Epidermal melanocyte (primary cell): ENCODE measurements at regions not wholly inside any gene's neighbourhood (a gene's known extent, or its start where the extent isn't known, plus 50 kb on each side); places are given as distances from the start of the nearest gene placed in this dataset.

Experiments
- DNase-seq: peaks from one replicate; pipeline ENCODE4 v3.0.0; 2011; ENCODE audit warnings: low spot score; ENCODE audit not compliant: insufficient read length

DNA sequence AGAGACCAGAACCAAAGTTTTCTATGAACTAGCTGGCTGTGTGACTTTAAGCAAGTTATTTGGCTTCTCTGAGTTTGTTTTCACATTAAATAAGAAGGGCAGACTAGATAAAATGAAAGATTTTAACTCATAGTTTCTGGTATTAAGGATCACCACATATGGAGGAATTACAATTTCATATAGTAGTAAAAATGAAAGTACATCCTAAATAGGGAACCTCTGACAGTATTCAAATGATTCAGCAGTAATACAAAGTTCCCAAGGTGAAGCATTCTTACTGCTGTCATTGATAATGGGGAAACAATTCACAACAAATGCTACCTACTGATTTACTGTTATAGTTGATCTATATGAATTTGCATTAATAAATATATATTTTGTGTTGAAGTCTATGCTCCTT, 170.3 kb upstream of the VRK2 start:
- no peak for DNase-seq

DNA sequence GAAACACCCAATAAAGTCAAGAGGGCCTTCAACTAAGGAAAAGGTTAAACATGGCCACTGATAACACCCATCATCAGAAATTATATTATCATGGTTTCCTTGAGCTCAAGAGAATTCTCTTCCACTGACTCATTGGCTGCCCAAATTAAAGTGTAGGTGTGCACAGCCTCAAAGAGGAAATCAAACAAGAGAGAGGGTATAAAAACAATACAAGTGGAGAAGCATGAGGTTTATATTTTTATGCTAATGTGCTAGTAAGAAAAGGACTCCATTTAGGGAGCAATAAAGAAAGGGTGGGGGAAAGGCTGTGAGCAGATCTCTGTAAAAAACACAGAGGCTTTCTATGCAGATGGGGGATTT, 168.8 kb upstream of the VRK2 start:
- DNase-seq: no peak

DNA sequence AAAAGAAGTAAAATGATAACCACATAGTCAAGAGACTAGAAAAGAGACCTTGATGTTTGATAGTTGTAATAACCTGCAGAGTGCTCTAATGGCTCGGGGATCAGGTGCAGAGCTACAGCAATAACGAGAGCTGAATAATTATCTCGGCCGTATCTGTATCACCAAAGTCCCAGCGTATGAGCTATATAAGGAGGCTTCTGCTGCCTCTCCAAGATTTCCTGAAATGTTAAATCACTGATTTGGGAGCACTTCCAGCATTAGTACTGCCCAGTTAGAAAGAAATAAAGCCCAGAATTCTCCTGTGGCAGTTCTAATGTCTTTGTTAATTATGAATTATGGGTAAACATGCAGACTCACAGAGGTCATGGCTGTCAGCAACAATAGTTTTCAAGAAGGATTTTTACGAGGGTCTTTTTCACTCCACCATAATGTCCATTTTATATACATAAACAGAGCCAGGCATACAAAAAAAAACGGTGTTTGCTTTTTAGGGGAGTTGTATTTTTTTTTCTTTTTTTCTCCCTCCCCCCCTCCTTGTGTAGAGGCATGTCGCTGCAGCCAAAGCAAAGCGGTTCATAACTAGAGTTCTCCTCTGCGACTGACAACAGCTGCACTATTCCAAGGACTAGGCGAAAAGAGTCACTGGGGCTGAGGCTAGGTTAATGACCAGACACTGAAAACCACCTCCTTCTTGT, 168.3 kb upstream of the VRK2 start:
- DNase-seq: no peak

DNA sequence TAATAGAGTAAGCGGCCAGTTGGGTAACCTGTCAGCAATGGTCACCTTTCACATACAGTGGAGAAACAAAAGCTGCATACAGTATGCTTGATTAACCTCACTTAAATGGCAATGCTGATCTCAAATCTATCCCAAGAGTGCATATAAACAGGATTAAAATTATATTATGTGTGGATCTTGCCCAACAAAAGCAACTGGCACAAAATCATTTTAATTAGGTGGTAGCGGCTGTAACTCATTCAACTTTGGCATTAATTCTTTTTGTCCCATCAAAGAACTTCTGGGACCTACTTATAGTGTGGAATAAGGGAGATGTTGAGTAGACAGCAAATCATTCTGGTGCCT, 167.8 kb upstream of the VRK2 start:
- DNase-seq: no peak

DNA sequence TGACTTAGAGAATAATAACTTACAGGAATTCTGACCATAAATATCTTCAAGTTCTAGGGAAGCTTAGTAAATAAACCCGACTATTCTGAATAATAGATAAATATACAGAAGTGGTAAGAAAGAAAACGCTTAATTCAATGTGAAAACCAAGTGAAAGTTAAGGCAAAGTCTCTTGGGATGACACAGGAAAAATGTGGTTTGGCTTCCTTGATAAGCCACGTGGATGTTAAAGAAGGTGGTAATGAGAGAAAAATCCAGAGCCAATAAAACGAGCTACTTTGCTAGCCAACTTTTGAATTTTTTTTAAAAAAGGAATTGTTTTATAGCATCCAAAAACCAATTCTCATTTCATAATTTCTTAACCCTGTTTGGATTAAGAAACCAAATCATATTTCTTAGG, 166.2 kb upstream of the VRK2 start:
- DNase-seq: no peak

DNA sequence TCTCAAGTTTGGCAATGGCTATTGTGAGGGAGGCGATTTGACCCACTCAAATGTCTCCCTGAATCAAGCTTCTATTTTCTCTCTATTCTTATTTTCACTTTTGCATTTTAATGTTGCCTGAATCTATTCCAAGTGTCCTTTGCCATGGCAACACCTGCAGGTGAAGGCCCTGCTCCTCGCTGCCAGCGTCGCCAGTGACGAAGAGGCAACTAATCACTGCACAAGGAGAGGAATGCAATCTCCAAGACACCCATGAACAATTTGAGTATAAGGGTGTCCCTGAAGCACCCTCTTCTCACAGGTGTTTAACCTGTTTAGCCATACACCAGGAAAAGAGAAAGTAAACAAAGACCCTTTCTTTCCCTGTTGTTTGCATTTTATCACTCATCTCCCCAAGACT, 165.6 kb upstream of the VRK2 start:
- DNase-seq: no peak

DNA sequence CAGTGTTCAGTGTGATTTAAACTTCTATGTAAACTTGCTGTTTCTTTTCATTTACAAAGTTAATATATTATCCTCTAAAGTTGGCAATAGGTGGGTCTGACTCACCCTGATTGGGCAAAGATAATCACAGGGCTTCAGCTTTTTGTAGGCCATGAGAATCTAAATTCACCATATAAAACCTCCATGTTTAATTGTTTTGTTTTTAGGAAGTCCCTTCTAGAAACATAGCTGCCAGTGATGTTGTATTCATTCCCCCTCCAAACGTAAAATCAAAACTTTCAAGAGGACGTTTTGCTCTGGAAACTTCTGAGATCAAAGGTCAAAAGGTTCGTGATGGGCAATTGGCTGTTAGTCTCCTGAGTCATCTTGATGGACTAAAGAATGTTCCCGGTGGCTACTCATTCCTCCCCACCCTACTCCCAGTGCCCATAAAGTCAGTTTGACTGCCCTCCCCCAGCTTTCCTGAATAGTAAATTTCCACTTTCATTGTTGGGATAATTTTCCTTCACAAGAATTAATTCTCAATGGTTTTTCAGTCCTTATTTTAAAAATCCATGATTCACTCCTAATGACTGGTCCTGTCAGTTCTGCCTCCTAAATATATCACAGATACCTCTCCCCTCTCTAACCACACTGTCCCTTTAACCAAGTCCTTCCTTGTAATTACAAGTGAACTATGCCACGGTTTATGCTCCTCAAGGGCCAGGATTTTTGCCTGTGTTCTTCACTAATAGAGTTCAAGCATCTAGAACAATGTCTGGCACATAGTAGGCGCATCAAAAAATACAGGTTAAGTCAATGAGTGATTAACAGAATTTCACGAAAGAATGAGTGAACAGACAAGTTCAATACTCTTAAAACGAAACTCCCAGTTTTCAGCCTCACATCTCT, 164.4 kb upstream of the VRK2 start:
- no peak for DNase-seq

DNA sequence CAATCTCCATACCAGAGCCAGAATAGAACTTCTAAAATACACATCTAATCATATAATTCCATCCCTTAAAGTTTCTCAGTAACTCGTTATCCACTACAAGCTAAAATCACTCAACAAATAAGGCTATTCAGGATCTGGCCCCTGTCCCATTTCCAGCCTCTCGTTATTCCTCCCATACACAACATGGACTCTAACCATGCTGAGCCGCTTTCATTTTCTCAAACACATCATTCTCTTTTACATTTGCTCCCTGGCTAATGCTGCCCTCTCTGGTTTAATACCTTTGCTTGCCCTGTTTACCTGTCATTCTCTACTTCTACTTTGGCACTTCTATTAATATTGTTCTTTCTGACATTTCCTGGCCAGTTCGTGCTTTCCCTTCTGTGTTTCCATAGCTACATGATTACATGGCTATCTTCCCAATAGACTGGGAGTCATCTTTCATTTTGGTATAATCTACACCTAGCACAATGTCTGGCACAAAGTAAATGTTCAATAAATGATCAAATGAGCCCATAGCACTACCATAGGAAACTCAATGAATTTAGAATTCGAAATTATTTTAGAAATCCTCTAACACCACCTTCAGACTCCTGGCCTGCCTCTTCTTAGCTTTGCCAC, 163.6 kb upstream of the VRK2 start:
- peak; percentile 15 for DNase-seq

DNA sequence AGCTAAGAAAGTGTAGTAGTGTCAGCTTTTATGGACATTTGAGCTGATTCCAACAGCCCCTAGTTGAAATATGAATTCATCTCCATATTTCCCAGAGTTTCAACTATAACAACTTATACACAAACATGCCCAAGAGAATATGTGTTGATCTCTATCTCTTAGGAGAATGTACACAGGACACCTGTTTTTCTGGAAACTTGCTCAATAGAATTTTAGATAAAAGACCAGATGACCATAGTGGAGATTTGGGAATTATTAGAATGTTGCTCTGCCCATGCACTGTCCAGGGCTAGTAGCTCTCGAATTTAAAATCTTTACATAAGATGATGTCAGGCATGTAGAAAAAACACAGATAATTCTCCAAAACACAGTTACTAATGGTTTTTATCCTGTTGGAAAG, 162.3 kb upstream of the VRK2 start:
- no peak for DNase-seq

DNA sequence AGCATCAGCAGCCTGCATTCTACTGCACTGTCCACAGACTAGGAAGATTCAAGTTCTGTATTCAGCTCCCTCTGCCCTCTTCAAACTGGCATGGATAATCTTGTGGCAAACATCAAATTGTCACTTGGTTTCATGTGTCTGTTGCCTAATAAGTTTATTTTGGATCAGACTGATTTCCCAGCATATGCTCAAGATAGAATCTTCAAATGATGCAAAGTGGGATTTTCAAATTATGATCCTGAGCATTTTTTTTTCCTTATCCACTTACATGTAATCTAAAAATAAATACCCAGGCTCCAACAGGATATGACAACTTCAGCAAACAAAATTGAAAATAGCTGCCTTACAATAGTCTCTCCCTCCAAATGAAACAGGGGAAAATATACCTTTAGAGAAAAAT, 160.9 kb upstream of the VRK2 start:
- no peak for DNase-seq

DNA sequence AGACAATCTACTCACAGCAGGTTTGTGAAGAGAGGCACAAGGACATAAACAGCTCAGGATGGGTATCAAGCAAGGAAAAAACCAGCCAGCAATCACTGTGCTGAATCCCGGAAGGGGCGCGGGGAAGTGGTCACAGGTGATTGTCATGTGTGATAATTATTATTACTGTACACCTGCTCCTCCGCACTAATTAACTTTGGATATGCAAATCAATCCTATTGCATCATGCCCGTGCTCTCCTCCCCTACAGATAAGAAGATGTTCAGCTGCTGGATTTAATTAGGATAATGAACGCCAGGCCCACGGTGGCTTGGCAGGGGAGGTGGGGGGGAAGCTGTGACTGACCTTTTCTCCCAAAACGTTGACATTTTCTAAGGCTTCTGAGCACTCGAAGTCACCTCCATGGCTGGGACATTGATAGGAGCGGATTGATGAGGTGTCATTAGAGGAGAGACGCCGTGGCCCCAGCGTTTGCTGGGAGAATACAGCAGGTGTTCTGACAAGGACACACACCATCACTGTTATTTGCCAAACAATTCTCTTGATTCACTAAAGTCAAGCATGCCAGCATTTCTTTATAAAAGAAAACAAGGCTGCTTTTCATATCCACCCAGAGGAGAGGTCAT, 160.3 kb upstream of the VRK2 start:
- DNase-seq: no peak

DNA sequence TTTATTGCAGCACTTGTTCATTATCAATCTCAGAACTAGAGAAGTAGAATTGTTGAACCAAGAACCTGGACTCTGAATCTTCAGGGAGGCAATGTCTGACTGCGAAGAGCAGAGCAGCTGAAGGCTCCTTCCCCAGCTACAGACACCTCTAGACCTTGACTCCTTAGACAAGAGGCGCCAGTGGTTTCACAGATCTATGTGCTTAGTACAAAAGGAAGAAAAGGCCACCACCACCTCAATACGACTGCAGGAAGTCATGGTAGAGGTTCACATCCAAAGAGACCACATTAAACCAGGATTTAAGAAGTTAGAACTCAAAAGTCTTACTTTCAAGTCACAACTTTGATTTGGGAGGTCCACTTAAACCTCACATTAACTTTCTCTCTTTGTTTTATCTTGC, 158.1 kb upstream of the VRK2 start:
- DNase-seq: no peak

DNA sequence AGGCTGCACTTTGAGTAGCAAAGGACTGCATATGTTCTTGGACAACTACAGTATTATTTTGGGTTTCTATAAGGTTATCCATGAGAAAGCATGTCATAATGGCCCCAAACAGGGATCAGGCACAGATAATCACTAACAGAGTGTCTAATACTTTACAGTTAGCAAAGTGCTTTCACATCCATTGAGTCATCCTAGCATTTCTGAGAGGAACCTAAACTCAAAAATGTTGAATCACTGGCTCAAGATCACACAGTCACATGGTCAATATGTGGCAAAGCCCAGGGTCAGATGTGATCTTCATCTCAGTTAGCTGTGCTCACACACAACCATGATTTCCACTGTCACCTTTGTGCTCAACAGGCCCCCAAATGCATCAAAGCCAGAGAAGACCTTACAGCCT, 156.1 kb upstream of the VRK2 start:
- DNase-seq: no peak

DNA sequence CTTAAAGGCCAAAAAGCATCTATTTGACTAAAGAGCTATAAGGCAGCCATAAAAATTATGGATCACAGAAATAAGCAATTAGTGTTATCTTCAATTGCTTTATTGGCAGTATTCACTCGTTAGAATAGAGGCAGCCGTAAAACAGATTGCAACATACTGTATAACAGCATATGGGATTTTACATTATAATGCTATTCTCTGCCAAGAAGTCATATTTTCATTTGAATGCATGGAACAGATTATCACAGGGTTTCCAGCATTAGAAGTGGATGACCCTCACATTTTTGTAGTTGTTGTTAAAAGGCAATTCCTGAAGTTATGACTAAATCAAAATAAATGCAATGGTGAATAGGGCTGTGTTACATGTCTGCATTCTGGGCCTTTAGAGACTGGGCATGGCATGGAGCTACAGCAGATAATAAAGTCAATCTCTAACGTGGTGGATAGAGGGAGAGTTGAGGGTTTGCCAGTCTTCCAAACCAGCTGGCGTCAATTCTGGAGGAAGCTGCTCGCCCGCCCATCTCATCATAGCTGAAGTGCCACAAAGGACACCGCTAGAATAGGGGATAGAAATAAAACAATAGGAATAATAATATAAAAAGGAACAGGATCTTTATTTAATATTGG, 155.4 kb upstream of the VRK2 start:
- no peak for DNase-seq

DNA sequence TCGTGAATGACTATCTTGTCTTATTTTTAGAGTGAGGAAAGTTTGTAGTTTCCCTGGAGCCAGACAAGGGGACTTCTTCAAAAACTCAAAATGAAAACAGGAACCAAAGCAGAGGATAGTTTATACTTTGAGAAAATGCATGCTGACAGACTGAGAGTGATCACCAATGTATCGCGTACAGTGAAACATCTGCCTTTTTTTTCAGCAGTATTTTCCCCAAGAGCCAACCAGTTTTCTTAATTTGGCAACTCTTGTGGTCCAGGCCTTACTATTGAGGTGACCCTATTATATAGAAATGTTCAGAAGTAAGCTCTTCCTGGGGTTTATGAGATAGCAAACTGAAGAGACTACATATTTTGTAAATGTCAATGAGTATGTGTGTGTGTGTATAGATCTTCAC, 153.7 kb upstream of the VRK2 start:
- no peak for DNase-seq

DNA sequence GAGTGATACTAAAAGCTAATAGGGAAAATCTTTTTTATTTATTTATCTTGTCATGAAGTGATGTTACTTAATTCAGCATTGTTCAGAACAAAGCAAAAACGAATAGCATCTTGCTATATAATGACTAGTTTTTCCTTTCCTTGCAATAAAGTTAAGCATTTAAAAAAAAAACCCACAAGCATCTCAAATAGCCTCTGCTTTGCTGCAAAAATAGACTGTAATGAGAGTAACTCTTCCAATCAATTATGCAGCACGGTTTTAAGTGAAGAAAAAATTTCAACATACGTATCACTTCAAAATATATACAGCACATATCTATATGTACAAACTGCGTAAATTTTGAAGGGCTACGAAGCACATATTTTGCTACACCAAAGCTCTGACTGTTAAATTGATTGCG, 153.3 kb upstream of the VRK2 start:
- no peak for DNase-seq

DNA sequence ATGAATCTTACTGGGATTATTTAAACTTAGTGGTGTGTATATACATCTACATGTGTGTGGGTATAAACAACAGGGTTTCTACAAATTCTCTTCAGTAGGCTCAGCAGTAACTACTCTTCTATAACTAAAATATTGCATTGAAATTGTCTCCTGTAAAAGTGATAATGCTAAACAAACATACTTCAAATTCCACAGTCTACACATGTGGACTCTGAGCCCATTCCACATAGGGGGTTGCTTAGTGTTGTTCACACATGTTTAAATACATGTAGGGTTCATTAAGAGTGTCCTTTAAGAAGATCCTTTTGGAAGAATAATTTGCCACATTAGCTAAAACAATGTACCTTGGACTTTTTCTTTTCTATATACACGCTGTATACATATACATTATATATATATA, 152.8 kb upstream of the VRK2 start:
- DNase-seq: no peak

DNA sequence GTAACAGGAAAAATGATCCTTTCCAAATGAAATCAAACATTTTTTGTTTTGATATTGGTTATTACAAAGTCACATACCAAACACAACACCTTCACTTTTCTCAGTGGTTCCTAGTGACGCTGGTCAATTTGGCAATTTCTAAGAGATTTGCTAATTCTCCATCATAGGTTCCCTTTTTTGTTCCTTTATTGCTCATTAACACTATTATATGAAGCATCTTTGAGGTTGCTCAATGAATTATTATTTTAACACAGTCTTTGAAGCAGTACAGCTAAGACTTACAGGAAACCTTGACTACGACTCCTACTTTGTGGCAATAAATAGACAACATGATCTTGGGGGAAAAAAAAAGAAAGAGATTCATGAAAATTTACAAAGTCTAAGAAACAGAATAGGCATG, 152.2 kb upstream of the VRK2 start:
- no peak for DNase-seq

DNA sequence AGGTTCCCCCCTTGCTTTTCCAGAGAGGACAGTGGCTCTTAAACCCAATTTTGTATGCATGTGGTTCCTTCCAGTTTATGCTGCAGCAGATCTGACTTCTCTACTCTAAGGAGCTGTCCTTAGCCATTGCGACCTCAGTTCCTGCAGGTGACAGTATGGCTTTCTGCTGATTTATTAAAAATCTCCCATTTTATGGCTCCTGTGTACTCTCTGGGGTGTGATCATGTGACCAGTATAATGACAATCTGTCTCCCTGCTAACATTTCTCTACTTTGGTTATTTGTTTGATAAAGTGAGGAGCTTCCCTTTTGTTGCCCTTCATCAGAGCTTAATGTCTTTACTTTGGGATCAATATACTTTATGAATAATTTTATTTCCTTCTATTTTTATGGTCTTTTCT, 148.7 kb upstream of the VRK2 start:
- DNase-seq: no peak

DNA sequence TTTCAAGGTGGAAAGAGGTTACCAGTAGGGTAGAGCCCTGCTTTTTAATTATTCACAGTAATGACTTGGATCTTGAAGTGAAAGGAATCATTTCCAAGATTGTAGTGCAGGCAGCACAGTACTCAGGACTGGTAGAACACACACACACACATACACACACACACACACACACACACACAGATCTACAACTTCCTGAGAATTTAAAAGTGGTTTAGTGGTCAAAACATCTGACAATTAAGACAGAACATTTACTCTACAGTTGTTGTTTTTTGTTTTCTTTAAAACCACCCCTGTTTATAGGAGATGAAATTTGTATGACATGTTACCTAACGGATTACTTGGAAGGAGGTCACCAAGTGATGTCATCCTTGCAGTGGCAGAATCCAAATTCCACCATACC, 146.7 kb upstream of the VRK2 start:
- no peak for DNase-seq

DNA sequence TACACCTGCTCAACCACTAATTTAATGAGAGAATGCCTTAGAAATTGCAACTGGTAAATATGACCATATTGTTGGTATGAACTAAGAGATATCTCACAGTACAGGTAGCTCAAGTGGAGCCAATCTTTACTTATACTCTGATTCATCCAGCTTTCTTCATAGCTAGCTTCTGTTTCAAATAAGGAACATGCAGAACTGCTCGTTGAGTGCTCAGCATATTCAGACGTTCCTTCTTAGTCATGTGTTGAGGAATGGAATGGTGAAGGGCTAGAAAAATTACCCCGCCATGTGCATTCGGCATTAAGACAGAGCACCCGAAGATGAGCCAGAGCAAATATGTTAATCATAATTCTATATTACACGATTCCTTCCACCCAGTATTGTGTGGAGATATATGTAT, 144.0 kb upstream of the VRK2 start:
- no peak for DNase-seq

DNA sequence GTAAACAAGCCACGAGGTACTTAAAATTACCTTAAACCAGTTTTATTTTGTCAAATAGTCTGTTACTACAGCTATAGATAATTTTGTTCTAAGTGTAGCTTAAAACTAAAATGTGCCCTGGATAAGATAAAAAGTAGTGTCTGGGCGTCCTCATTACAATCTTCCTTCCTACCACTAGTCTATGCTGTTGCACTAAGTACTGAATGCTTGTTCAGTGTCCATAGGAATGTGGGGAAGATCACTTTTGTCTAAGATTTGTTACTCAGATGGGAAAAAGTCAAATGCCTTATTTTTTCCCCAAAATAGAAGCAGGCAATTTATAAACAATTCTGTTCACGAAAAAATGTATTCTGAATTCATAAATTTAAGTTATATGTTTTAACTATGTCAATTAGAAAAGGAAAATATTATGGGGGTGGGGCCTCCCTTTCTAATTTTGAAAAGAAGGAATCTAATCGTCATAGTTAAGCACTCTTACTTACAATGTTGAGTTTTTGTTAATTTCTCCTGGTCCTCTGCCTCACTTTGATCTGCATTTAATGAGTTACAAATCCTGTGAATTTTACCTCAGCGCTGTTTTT, 140.4 kb upstream of the VRK2 start:
- peak; percentile 47 for DNase-seq
